BLaER1 (cell line): ENCODE measurements at regions not wholly inside any gene's neighbourhood (a gene's known extent, or its start where the extent isn't known, plus 50 kb on each side); places are given as distances from the start of the nearest gene placed in this dataset.

Experiments
- H3K27ac ChIP-seq: shearing (Covaris generic); formaldehyde crosslinking; 2 replicates; pipeline ENCODE4 v1.8.1; 2022
- H3K27me3 ChIP-seq: shearing (Covaris generic); formaldehyde crosslinking; 2 replicates; pipeline ENCODE4 v1.8.1; 2022
- H3K36me3 ChIP-seq: shearing (Covaris generic); formaldehyde crosslinking; 2 replicates; pipeline ENCODE4 v1.8.1; 2022
- H3K4me1 ChIP-seq: shearing (Covaris generic); formaldehyde crosslinking; 2 replicates; pipeline ENCODE4 v1.8.1; 2022
- H3K4me2 ChIP-seq: shearing (Covaris generic); formaldehyde crosslinking; 2 replicates; pipeline ENCODE4 v1.8.1; 2022
- H3K4me3 ChIP-seq: shearing (Covaris generic); formaldehyde crosslinking; 2 replicates; pipeline ENCODE4 v1.8.1; 2022
- H3K9ac ChIP-seq: shearing (Covaris generic); formaldehyde crosslinking; 2 replicates; pipeline ENCODE4 v1.8.1; 2022
- H3K9me3 ChIP-seq: shearing (Covaris generic); formaldehyde crosslinking; 2 replicates; pipeline ENCODE4 v1.8.1; 2022
- H4K20me1 ChIP-seq: shearing (Covaris generic); formaldehyde crosslinking; 2 replicates; pipeline ENCODE4 v1.8.1; 2022
- Cebpa-rat ChIP-seq: shearing (Covaris generic); IDR thresholded peaks from 2 replicates; pipeline ENCODE4 v1.8.1; 2022

GRCh38 chr4:34826660-34827059 lies 1417.7 kb downstream of the ARAP2 start:
- Histone ChIP-seq H3K27me3 (no peaks in the 10 kb centered on the region), H3K9me3 (no peaks in the 10 kb centered on the region), H3K27ac (no peak overlapping the region), H3K4me2 (no peak overlapping the region), H3K4me1 (no peaks in the 10 kb centered on the region), H4K20me1 (no peaks in the 10 kb centered on the region), H3K36me3 (no peaks in the 10 kb centered on the region), H3K4me3 (no peak overlapping the region), H3K9ac (no peak overlapping the region)
- no peak for TF ChIP-seq Cebpa-rat

GRCh38 chr4:34845926-34846325 lies 1398.4 kb downstream of the ARAP2 start:
- no peaks in the 10 kb centered on the region for H3K27me3 ChIP-seq
- no peaks in the 10 kb centered on the region for H3K4me1 ChIP-seq
- no peaks in the 10 kb centered on the region for H3K36me3 ChIP-seq
- no peak overlapping the region for H3K27ac ChIP-seq
- no peak overlapping the region for H3K9ac ChIP-seq
- TF ChIP-seq Cebpa-rat, result no peak
- H3K4me2 ChIP-seq, result no peak overlapping the region
- H3K4me3 ChIP-seq, result no peak overlapping the region
- H4K20me1 ChIP-seq, result no peaks in the 10 kb centered on the region
- no peaks in the 10 kb centered on the region for H3K9me3 ChIP-seq

- no peaks in the 10 kb centered on the region for H3K36me3 ChIP-seq
- H3K9me3 ChIP-seq, result no peaks in the 10 kb centered on the region
- H3K9ac ChIP-seq, result no peak overlapping the region
- no peak overlapping the region for H3K4me2 ChIP-seq
- H3K4me3 ChIP-seq, result no peak overlapping the region
- no peaks in the 10 kb centered on the region for H3K27me3 ChIP-seq
- no peak overlapping the region for H3K27ac ChIP-seq
- no peak for TF ChIP-seq Cebpa-rat
- no peaks in the 10 kb centered on the region for H4K20me1 ChIP-seq
- H3K4me1 ChIP-seq, result no peaks in the 10 kb centered on the region
These were observed 1393.9 kb downstream of the ARAP2 start for GRCh38 chr4:34850421-34850820.

- H3K27me3 ChIP-seq, result no peaks in the 10 kb centered on the region
- no peak for TF ChIP-seq Cebpa-rat
- H3K4me1 ChIP-seq, result no peaks in the 10 kb centered on the region
These were observed 1393.3 kb downstream of the ARAP2 start for GRCh38 chr4:34850968-34851367.

GRCh38 chr4:34851411-34851810 lies 1392.9 kb downstream of the ARAP2 start:
- no peaks in the 10 kb centered on the region for H3K27me3 ChIP-seq
- no peak overlapping the region for H3K4me3 ChIP-seq
- no peaks in the 10 kb centered on the region for H3K9me3 ChIP-seq
- H4K20me1 ChIP-seq, result no peaks in the 10 kb centered on the region
- no peak overlapping the region for H3K27ac ChIP-seq
- H3K9ac ChIP-seq, result no peak overlapping the region
- TF ChIP-seq Cebpa-rat, result no peak
- no peaks in the 10 kb centered on the region for H3K36me3 ChIP-seq
- H3K4me2 ChIP-seq, result no peak overlapping the region
- H3K4me1 ChIP-seq, result no peaks in the 10 kb centered on the region

More at GRCh38 chr4:34850968-34851367, 1393.3 kb downstream of the ARAP2 start:
- H3K9ac ChIP-seq, result no peak overlapping the region
- H3K4me2 ChIP-seq, result no peak overlapping the region
- no peak overlapping the region for H3K4me3 ChIP-seq
- no peaks in the 10 kb centered on the region for H3K9me3 ChIP-seq
- no peaks in the 10 kb centered on the region for H4K20me1 ChIP-seq
- H3K36me3 ChIP-seq, result no peaks in the 10 kb centered on the region
- H3K27ac ChIP-seq, result no peak overlapping the region

- Histone ChIP-seq H3K4me3 (no peak overlapping the region), H3K27ac (no peak overlapping the region), H4K20me1 (no peaks in the 10 kb centered on the region), H3K36me3 (no peaks in the 10 kb centered on the region), H3K4me2 (no peak overlapping the region), H3K4me1 (no peaks in the 10 kb centered on the region), H3K9ac (no peak overlapping the region), H3K27me3 (no peaks in the 10 kb centered on the region), H3K9me3 (no peaks in the 10 kb centered on the region)
- no peak for TF ChIP-seq Cebpa-rat
These were observed 1389.9 kb downstream of the ARAP2 start for GRCh38 chr4:34854451-34854850.

- Histone ChIP-seq H3K4me2 (no peak overlapping the region), H3K4me3 (no peak overlapping the region), H3K9ac (no peak overlapping the region), H3K27me3 (no peaks in the 10 kb centered on the region), H3K4me1 (no peaks in the 10 kb centered on the region), H4K20me1 (no peaks in the 10 kb centered on the region), H3K36me3 (no peaks in the 10 kb centered on the region), H3K27ac (no peak overlapping the region), H3K9me3 (no peaks in the 10 kb centered on the region)
- no peak for TF ChIP-seq Cebpa-rat
These were observed 1382.6 kb downstream of the ARAP2 start for GRCh38 chr4:34861666-34862065.

GRCh38 chr4:34878961-34879360 lies 1365.4 kb downstream of the ARAP2 start:
- H3K9ac ChIP-seq, result no peak overlapping the region
- H3K4me1 ChIP-seq, result no peaks in the 10 kb centered on the region
- no peak for TF ChIP-seq Cebpa-rat
- H3K4me3 ChIP-seq, result no peak overlapping the region
- no peaks in the 10 kb centered on the region for H3K27me3 ChIP-seq
- H3K36me3 ChIP-seq, result no peaks in the 10 kb centered on the region
- no peak overlapping the region for H3K27ac ChIP-seq
- no peaks in the 10 kb centered on the region for H3K9me3 ChIP-seq
- no peak overlapping the region for H3K4me2 ChIP-seq
- no peaks in the 10 kb centered on the region for H4K20me1 ChIP-seq

- no peaks in the 10 kb centered on the region for H3K27me3 ChIP-seq
- no peak overlapping the region for H3K9ac ChIP-seq
- H3K4me3 ChIP-seq, result no peak overlapping the region
- no peaks in the 10 kb centered on the region for H3K4me1 ChIP-seq
- no peaks in the 10 kb centered on the region for H3K36me3 ChIP-seq
- H3K27ac ChIP-seq, result no peak overlapping the region
- no peak for TF ChIP-seq Cebpa-rat
- no peak overlapping the region for H3K4me2 ChIP-seq
- H3K9me3 ChIP-seq, result no peaks in the 10 kb centered on the region
- H4K20me1 ChIP-seq, result no peaks in the 10 kb centered on the region
These were observed 1364.1 kb downstream of the ARAP2 start for GRCh38 chr4:34880246-34880645.

- Histone ChIP-seq H3K9ac (no peak overlapping the region), H3K36me3 (no peaks in the 10 kb centered on the region), H3K4me3 (no peak overlapping the region), H3K4me1 (no peaks in the 10 kb centered on the region), H3K9me3 (no peaks in the 10 kb centered on the region), H3K4me2 (no peak overlapping the region), H3K27ac (no peak overlapping the region), H4K20me1 (no peaks in the 10 kb centered on the region), H3K27me3 (no peaks in the 10 kb centered on the region)
- TF ChIP-seq Cebpa-rat, result no peak
These were observed 1352.4 kb downstream of the ARAP2 start for GRCh38 chr4:34891892-34892291.

- H3K4me2 ChIP-seq, result no peak overlapping the region
These were observed 1350.9 kb downstream of the ARAP2 start for GRCh38 chr4:34893382-34893781.

More at GRCh38 chr4:34893382-34893781, 1350.9 kb downstream of the ARAP2 start:
- no peaks in the 10 kb centered on the region for H4K20me1 ChIP-seq
- H3K9me3 ChIP-seq, result no peaks in the 10 kb centered on the region
- no peak overlapping the region for H3K9ac ChIP-seq
- no peak for TF ChIP-seq Cebpa-rat
- H3K4me1 ChIP-seq, result no peaks in the 10 kb centered on the region
- H3K36me3 ChIP-seq, result no peaks in the 10 kb centered on the region
- no peak overlapping the region for H3K27ac ChIP-seq
- no peak overlapping the region for H3K4me3 ChIP-seq
- no peaks in the 10 kb centered on the region for H3K27me3 ChIP-seq
